ENCODE measurements at regions not wholly inside any gene's neighbourhood (a gene's known extent, or its start where the extent isn't known, plus 50 kb on each side); places are given as distances from the start of the nearest gene placed in this dataset.

GRCh38 chr5:4142842-4143241, 547.2 kb downstream of the IRX1 start:
- Mint-ChIP-seq H3K27ac (no peak overlapping the region), H3K4me1 (ENCODE audit: low read depth) (no peaks in the 10 kb centered on the region), H3K4me3 (no peak overlapping the region), H3K27me3 (ENCODE audit: insufficient read depth) (no peaks in the 10 kb centered on the region), H3K9me3 (peaks cover 69% of the 10 kb centered on the region), H3K36me3 (ENCODE audit: low read depth) (peaks cover 7% of the 10 kb centered on the region; the same call in 1 of the 2 replicates)
- no peak for TF ChIP-seq CTCF (IDR thresholded peaks at IDR 0.05)
- no peak for DNase-seq

GRCh38 chr5:4144411-4145007, 548.9 kb downstream of the IRX1 start:
- DNase-seq, result no peak
- TF ChIP-seq CTCF (IDR thresholded peaks at IDR 0.05), result no peak
- no peaks in the 10 kb centered on the region for H3K4me1 Mint-ChIP-seq (ENCODE audit: low read depth)
- peaks cover 59% of the 10 kb centered on the region for H3K9me3 Mint-ChIP-seq
- H3K27me3 Mint-ChIP-seq (ENCODE audit: insufficient read depth), result no peaks in the 10 kb centered on the region
- H3K36me3 Mint-ChIP-seq (ENCODE audit: low read depth), result no peaks in the 10 kb centered on the region; the same call in 1 of the 2 replicates
- H3K4me3 Mint-ChIP-seq, result no peak overlapping the region
- no peak overlapping the region for H3K27ac Mint-ChIP-seq

- Mint-ChIP-seq H3K4me1 (ENCODE audit: low read depth) (no peaks in the 10 kb centered on the region), H3K9me3 (peaks cover 54% of the 10 kb centered on the region), H3K36me3 (ENCODE audit: low read depth) (no peaks in the 10 kb centered on the region; the same call in 1 of the 2 replicates), H3K27me3 (ENCODE audit: insufficient read depth) (no peaks in the 10 kb centered on the region), H3K27ac (no peak overlapping the region), H3K4me3 (no peak overlapping the region)
- no peak for DNase-seq
- no peak for TF ChIP-seq CTCF (IDR thresholded peaks at IDR 0.05)
Measured at GRCh38 chr5:4145511-4145910, 549.9 kb downstream of the IRX1 start.

- Mint-ChIP-seq H3K36me3 (ENCODE audit: low read depth) (no peaks in the 10 kb centered on the region; the same call in 1 of the 2 replicates), H3K27ac (no peak overlapping the region), H3K27me3 (ENCODE audit: insufficient read depth) (no peaks in the 10 kb centered on the region), H3K9me3 (peaks cover 47% of the 10 kb centered on the region), H3K4me1 (ENCODE audit: low read depth) (no peaks in the 10 kb centered on the region), H3K4me3 (no peak overlapping the region)
- DNase-seq, result no peak
- no peak for TF ChIP-seq CTCF (IDR thresholded peaks at IDR 0.05)
Measured at GRCh38 chr5:4148009-4148408, 552.4 kb downstream of the IRX1 start.

- DNase-seq, result no peak
- Mint-ChIP-seq H3K36me3 (ENCODE audit: low read depth) (no peaks in the 10 kb centered on the region), H3K4me1 (ENCODE audit: low read depth) (no peaks in the 10 kb centered on the region), H3K9me3 (peaks cover 51% of the 10 kb centered on the region), H3K27me3 (ENCODE audit: insufficient read depth) (no peaks in the 10 kb centered on the region), H3K4me3 (no peak overlapping the region), H3K27ac (no peak overlapping the region)
- no peak for TF ChIP-seq CTCF (IDR thresholded peaks at IDR 0.05)
Measured at GRCh38 chr5:4150067-4150466, 554.4 kb downstream of the IRX1 start.

- H3K4me1 Mint-ChIP-seq (ENCODE audit: low read depth), result no peaks in the 10 kb centered on the region
- no peak for TF ChIP-seq CTCF (IDR thresholded peaks at IDR 0.05)
- DNase-seq, result no peak
- no peak overlapping the region for H3K4me3 Mint-ChIP-seq
- H3K27ac Mint-ChIP-seq, result no peak overlapping the region
- H3K27me3 Mint-ChIP-seq (ENCODE audit: insufficient read depth), result no peaks in the 10 kb centered on the region
- no peaks in the 10 kb centered on the region for H3K36me3 Mint-ChIP-seq (ENCODE audit: low read depth)
- H3K9me3 Mint-ChIP-seq, result peaks cover 60% of the 10 kb centered on the region
Measured at GRCh38 chr5:4156153-4156552, 560.5 kb downstream of the IRX1 start.
